PFSK-1 (cell line): ENCODE measurements at regions not wholly inside any gene's neighbourhood (a gene's known extent, or its start where the extent isn't known, plus 50 kb on each side); places are given as distances from the start of the nearest gene placed in this dataset.

Source experiments
- FOXP2 ChIP-seq: optimal IDR thresholded peaks from 2 replicates; pipeline ENCODE3; 2011; ENCODE audit warnings: borderline replicate concordance, control low read depth, inconsistent platforms; ENCODE audit not compliant: insufficient read depth; ENCODE audit errors: extremely low read length, extremely low read depth
- POLR2AphosphoS5 ChIP-seq: IDR thresholded peaks from 2 replicates; pipeline ENCODE4 v1.6.1; 2012; ENCODE audit warnings: low read depth, mild to moderate bottlenecking, control low read depth, low read length, moderate library complexity
- REST ChIP-seq, 2 experiments: IDR thresholded peaks; 2 replicates each; pipeline versions ENCODE4 v1.6.1 to v1.8.0; 2011 to 2012; ENCODE audit warnings: low read depth in 2 of 2, low read length in 2 of 2, control low read depth in 1 of 2, inconsistent platforms in 1 of 2, mild to moderate bottlenecking in 1 of 2, moderate library complexity in 1 of 2; ENCODE audit not compliant: insufficient read depth in 1 of 2
- SIN3A ChIP-seq: IDR thresholded peaks from 2 replicates; pipeline ENCODE4 v1.6.1; 2012; ENCODE audit warnings: mild to moderate bottlenecking, low read length, moderate library complexity, borderline replicate concordance; ENCODE audit not compliant: insufficient read depth
- TAF1 ChIP-seq: IDR thresholded peaks from 2 replicates; pipeline ENCODE4 v1.6.1; 2012; ENCODE audit warnings: low read length, control low read depth, borderline replicate concordance; ENCODE audit not compliant: insufficient read depth

GRCh38 chr21:16752475-16752857 is 760.4 kb upstream of the CXADR start:
- no peak for TF ChIP-seq TAF1
- TF ChIP-seq REST (IDR thresholded peaks at IDR 0.05; ENCODE audit: insufficient read depth in 1 of 2, low read depth in 2 of 2, low read length in 2 of 2), result no peak
- TF ChIP-seq POLR2AphosphoS5, result no peak
- no peak for TF ChIP-seq SIN3A
- no peak for TF ChIP-seq FOXP2

- TF ChIP-seq REST (IDR thresholded peaks at IDR 0.05; ENCODE audit: insufficient read depth in 1 of 2, low read depth in 2 of 2, low read length in 2 of 2), result no peak
- no peak for TF ChIP-seq TAF1
- TF ChIP-seq POLR2AphosphoS5, result no peak
These were observed 757.8 kb upstream of the CXADR start for GRCh38 chr21:16755061-16755460.

- TF ChIP-seq SIN3A (no peak), POLR2AphosphoS5 (no peak), TAF1 (no peak), REST (IDR thresholded peaks at IDR 0.05; ENCODE audit: insufficient read depth in 1 of 2, low read depth in 2 of 2, low read length in 2 of 2) (no peak), FOXP2 (no peak)
These were observed 745.6 kb upstream of the CXADR start for GRCh38 chr21:16767201-16767600.

- TF ChIP-seq TAF1 (no peak), REST (IDR thresholded peaks at IDR 0.05; ENCODE audit: insufficient read depth in 1 of 2, low read depth in 2 of 2, low read length in 2 of 2) (no peak), SIN3A (no peak), POLR2AphosphoS5 (no peak), FOXP2 (no peak)
These were observed 744.7 kb upstream of the CXADR start for GRCh38 chr21:16768096-16768495.

GRCh38 chr21:16770266-16770665 is 742.6 kb upstream of the CXADR start:
- TF ChIP-seq POLR2AphosphoS5 (no peak), FOXP2 (no peak), TAF1 (no peak)
